CD4-positive, alpha-beta T cell treated with Interleukin-4 for 4 hours (primary cell): ENCODE measurements at regions not wholly inside any gene's neighbourhood (a gene's known extent, or its start where the extent isn't known, plus 50 kb on each side); places are given as distances from the start of the nearest gene placed in this dataset.
"Not testable (repeated sequence)": the region's sequence is repeated elsewhere in the genome, so short reads cannot be mapped to it uniquely, and the experiment has no call there.

Source experiments
- DNase-seq: peaks from one replicate; pipeline ENCODE4 v3.0.0-alpha.2; 2020

GRCh38 chr2:22027345-22028005 is 903.7 kb downstream of the TDRD15 start:
- DNase-seq: no peak

GRCh38 chr2:22035361-22035830 is 911.6 kb downstream of the TDRD15 start:
- no peak for DNase-seq

- no peak for DNase-seq
Observed at GRCh38 chr2:22037274-22037673, 913.5 kb downstream of the TDRD15 start.

DNA sequence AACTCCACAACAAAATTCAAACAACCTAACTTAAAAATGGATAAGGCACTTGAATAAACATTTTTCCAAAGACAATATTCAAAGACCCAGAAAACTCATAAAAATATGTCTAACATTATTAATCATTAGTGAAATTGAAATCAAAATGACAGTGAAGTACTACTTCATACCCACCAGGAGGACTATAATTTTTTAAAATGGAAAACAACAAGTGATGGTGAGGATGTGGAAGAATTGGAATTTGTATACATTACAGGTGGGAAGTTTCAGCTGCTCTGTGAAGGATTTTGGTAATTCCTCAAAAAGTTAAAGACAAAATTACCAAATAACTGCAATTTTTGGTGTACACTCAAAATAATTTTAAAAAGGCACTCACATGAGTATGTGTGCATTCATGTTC is 920.0 kb downstream of the TDRD15 start:
- DNase-seq: no peak

DNA sequence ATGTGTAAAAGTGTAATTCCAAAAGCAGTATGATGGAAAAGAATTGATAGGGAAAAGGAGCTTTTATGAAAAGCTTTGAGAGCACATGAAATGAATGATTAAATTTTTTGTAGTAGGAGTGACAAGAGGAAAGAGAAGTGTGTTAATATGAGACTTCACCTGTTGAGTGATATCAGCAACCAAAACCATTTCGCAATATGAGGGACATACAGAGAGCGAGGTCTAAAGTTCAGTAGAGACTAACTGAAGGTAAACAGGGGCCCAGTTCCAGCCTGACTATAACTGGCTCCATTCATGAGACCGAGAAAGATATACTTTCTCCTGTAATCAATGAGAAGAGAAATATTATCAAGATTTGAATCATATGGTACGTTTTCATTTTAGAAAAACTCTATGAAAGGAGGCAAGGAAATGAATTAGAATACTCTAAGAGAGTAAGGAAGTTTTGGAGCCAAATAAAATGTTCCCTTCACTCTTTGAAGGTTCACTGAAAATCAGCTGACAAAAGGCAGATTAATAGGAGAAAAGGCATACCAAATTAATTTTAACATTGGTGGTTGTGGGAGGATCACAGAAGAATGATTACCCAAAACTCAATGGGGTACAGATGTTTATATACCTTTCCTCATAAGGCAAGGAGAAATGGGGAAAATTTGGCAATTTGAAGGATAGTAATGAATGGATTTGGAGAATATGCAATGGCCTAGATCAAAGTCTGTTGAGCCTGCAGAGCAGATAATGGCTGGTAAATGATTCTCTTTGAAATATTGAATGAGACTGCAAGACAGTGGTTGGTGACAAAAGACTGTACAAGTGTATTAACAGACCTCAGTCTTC is 932.2 kb downstream of the TDRD15 start:
- DNase-seq: no peak

GRCh38 chr2:22056621-22057132 is 932.9 kb downstream of the TDRD15 start:
- no peak for DNase-seq

DNA sequence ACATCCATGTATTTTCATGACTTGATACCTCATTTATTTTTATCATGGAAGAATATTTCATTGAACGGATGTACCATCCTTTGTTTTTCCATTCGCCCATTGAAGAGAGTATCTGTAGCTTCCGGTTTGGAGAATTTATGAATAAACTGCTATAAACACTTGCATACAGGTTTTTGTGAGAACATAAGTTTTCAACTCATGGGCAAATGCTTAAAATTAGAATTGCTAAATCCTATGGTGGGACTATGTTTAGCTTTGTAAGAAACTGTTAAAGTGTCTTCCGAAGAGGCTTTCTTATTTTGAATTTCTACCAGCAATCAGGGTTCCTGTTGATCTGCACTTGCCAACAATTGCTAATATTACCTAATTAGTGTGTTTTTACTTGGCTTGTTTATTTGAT is 938.9 kb downstream of the TDRD15 start:
- no peak for DNase-seq

GRCh38 chr2:22076454-22076853 is 952.7 kb downstream of the TDRD15 start:
- no peak for DNase-seq

GRCh38 chr2:22078701-22079100 is 954.9 kb downstream of the TDRD15 start:
- DNase-seq: no peak

DNA sequence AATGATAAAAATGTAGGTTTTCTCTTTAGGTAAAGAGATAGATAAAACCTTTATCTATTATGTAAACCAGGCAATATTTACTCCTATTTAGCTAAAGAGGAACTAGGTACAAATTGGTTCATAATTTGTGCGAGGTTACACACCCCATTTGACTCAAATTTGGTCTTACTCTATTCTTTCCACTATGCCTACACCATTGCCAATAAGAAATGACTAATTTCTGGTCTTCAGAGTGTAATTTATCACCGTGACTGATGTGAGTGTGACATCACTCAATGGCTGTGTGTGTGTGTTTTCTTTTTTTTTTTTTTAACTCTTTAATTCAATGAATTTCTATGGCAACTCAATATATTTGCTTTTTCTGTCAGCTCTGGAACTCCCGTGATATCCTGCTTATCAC is 955.8 kb downstream of the TDRD15 start:
- DNase-seq: no peak

DNA sequence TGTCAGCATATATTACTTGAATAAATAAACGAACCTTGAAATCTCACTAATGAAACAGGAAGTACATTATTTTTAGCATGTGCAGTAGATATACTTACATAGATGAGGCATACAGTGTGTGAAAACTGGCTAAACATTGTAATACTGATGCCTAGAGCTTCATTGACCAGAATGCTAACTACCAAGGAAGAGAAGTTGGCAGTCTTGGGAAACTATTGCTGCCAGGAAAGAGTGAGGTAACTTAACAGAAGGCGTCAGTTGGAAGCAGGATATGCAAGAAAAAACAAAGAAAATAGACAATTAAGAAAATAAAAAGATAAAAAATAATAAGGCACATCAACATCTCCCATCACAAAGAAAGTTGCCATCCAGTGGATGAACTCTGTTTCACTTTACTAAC is 963.0 kb downstream of the TDRD15 start:
- no peak for DNase-seq

DNA sequence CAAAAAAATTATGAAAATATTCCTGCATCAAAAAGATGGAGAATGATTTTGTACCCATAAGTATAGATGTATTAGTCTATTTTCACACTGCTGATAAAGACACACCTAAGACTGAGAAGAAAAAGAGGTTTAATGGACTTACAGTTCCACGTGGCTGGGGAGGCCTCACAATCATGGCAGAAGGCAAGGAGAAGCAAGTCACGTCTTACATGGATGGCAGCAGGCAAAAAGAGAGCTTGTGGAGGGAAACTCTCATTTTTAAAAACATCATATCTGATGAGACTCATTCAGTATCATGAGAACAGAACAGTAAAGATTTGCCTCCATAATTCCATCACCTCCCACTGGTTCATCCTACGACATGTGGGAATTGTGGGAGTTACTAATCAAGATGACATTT is 979.8 kb downstream of the TDRD15 start:
- DNase-seq: not testable (repeated sequence)

- DNase-seq: no peak
Observed at GRCh38 chr2:22110244-22110651, 986.5 kb downstream of the TDRD15 start.

GRCh38 chr2:22124003-22124402 is 1000.2 kb downstream of the TDRD15 start:
- no peak for DNase-seq

DNA sequence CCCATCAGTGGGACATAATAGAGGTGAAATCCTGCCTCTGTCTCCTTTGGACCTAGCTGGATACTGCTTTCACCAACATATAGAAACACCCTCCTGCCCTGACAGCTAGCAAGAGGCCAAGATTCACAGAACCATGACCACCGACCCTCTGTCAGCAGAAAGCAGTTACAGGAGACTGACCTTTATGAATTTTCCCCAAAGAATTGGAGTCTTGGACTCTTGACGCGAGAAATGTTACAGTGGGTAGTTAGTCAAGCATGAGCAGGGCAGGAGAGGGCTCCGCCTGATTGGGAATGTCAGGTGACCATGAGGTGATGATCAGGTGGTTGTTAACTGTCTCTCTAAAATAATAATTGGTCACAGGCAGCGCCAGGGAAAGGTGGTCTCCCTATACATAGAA is 1002.3 kb downstream of the TDRD15 start:
- DNase-seq: no peak

GRCh38 chr2:22126978-22127377 is 1003.2 kb downstream of the TDRD15 start:
- no peak for DNase-seq

GRCh38 chr2:22134421-22134820 is 1010.7 kb downstream of the TDRD15 start:
- no peak for DNase-seq

DNA sequence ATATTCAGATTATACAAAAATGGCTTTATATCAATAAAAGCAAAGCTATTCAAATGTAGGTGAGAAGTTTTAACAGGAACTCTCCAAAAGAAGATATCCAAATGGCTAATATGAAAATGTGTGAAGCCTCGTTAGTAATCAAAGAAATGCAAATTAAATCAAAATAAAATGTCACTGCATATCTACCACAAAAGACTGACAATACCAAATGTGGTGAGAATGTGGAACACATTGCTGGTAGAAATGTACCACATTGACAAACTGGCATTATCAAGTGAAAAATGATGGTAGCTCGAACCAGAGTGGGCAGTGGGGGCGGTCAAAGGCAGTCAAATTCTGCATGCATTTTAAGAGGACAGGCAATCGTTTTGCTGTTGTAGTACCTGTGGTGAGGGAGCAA is 1012.7 kb downstream of the TDRD15 start:
- no peak for DNase-seq

DNA sequence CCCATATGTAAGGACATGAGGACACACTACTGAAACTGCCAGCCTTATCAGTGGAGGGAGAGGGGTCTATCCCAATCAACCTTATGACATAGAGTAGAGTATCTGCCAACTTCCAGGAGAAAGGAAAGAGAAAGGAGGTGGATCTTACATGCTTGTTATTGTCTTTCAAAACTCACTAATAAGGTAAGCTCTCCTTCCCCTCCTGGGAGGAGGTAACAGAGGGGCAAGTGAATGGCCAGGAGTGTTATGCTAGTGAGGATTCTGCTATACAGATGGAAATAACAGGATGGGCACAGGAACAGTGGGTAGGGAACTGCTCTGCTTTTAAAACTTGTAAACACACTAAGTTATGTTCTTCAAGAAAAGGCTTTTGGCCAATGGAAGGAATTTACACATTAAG is 1020.1 kb downstream of the TDRD15 start:
- no peak for DNase-seq

DNA sequence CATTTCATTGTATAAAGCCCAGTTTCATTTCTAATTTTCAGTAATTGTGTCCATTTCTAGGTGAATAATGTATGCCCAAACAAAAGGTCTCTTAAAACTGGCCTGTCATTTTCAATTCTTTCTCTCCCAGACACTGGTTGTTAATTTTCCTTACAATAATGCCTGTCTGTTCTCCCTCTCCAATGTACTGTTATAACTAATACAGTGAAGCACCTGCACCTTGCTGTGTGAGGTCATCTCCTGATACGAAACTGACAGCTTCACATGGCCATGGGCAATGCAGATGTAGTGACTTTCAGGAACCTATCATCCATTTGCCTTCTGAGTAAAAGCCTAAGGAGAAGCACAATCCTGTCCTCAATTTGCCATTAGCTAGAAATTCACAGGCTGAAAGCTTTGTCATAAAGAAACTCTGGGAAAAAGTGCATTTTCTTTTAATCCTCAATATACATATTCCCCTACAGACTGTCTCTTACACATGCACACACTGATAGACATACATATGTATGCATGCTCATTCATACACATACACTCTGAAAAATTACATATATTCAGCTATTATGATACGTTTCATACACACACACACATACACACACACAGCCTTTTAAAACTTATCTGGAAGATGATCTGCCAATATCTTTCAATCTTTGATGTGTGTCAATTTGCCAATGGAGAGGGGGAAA is 1030.3 kb downstream of the TDRD15 start:
- DNase-seq: no peak

DNA sequence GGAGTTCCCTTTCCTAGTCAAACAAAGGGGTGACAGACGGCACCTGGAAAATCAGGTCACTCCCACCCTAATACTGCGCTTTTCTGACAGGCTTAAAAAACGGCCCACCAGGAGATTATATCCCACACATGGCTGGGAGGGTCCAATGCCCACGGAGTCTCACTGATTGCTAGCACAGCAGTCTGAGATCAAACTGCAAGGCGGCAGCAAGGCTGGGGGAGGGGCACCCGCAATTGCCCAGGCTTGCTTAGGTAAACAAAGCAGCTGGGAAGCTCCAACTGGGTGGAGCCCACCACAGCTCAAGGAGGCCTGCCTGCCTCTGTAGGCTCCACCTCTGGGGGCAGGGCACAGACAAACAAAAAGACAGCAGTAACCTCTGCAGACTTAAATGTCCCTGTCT is 1032.9 kb downstream of the TDRD15 start:
- not testable (repeated sequence) for DNase-seq

DNA sequence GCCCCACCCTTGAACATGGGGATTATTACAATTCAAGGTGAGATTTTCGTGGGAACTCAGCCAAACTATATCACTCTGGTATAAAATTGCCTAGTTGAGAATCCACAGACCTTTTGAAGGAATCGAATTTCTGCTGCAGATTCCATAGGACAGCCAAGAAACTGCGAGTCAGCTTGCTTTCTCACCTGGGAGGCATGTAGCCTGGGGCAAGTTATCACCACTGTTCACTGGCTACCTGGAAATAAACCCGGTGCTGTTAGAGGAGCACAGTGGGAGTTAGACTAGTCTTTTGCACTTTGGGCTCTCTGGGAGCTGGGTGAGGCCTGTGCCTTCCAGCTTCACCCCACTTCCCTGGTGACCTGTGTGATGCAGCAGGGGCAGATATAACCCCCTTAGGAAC is 1043.5 kb downstream of the TDRD15 start:
- no peak for DNase-seq

- DNase-seq: no peak
Observed at GRCh38 chr2:22175003-22175402, 1051.2 kb downstream of the TDRD15 start.

GRCh38 chr2:22185251-22185650 is 1061.5 kb downstream of the TDRD15 start:
- no peak for DNase-seq
